Pancreas (tissue), 10 donors: ENCODE measurements at regions not wholly inside any gene's neighbourhood (a gene's known extent, or its start where the extent isn't known, plus 50 kb on each side); places are given as distances from the start of the nearest gene placed in this dataset.
"Not testable (repeated sequence)": the region's sequence is repeated elsewhere in the genome, so short reads cannot be mapped to it uniquely, and the experiment has no call there.

Experiments
- ATAC-seq, 4 donors: fragments of 200-7000 bp; cut with Tn5 transposase; one replicate each; pipeline versions ENCODE4 v1.8.0 to v1.9.1; 2020; ENCODE audit warnings: mild to moderate bottlenecking in 4 of 4, moderate library complexity in 4 of 4
- DNase-seq, 6 donors: peaks; one replicate each; pipeline ENCODE4 v3.0.0-alpha.2; 2020
- FAIRE-seq: peaks from 2 replicates; lab custom pipeline; 2012; peaks lifted over from hg19 to GRCh38; lab: Jason Lieb, UNC
- H3K27ac ChIP-seq, 4 donors: fragments of 200-600 bp; sonication (generic); 1 replicate in 3 of 4; 2 replicates in 1 of 4; pipeline versions ENCODE4 v1.5.0 to v1.8.0; 2020
- H3K27me3 ChIP-seq, 4 donors: fragments of 200-600 bp; one replicate each; pipeline ENCODE4 v1.8.0; 2021
- H3K36me3 ChIP-seq, 3 donors: fragments of 200-600 bp; sonication (generic) in 1 of 3; one replicate each; pipeline versions ENCODE4 v1.5.0 to v1.8.0; 2020 to 2021
- H3K4me1 ChIP-seq, 3 donors: fragments of 200-600 bp; one replicate each; pipeline ENCODE4 v1.8.0; 2021
- H3K4me3 ChIP-seq, 4 donors: fragments of 200-600 bp; sonication (generic) in 2 of 4; one replicate each; pipeline versions ENCODE4 v1.5.0 to v1.8.0; 2020 to 2021
- H3K9me3 ChIP-seq, 4 donors: fragments of 200-600 bp; one replicate each; pipeline ENCODE4 v1.8.0; 2021
- WGBS, 2 donors: extraction: QIAGEN DNeasy Blood & Tissue Kit; methylation state at CpG; one replicate each; pipeline ENCODE4 v1.1.7; 2013; 5-methylcytosine and 5-hydroxymethylcytosine counted together
- intact Hi-C, 3 donors: fragments of 100-400 bp; cut with DNase I; formaldehyde crosslinking; loops; one replicate each; pipeline versions ENCODE4 v1.11.1 to v1.14.2; 2022
- TF ChIP-seq, protein P1 (sequence below), 4 donors: fragments of 200-600 bp; sonication (generic) in 3 of 4; IDR thresholded peaks; one replicate each; pipeline versions ENCODE4 v1.5.0 to v1.8.0; 2021; ENCODE audit warnings: antibody characterized with exemption in 4 of 4
- donor health status: healthy with polysubstance abuse.
- donor health status: DM: no; HTN: no; CAD: no; lungs with moderate emphysema.
- donor health status: DM: no; HTN: no; CAD: no.
- donor health status: control.
- donor health status: control.
- donor health status: Bipolar disorder and iron deficiency.
- donor health status: DM: yes; HTN: yes; CAD: no.
- donor health status: DM: no; HTN: no; CAD: no.
- donor health status: DM: no; HTN: no; CAD: no.
- donor health status: DM: yes; HTN: yes; CAD: no.

DNA sequence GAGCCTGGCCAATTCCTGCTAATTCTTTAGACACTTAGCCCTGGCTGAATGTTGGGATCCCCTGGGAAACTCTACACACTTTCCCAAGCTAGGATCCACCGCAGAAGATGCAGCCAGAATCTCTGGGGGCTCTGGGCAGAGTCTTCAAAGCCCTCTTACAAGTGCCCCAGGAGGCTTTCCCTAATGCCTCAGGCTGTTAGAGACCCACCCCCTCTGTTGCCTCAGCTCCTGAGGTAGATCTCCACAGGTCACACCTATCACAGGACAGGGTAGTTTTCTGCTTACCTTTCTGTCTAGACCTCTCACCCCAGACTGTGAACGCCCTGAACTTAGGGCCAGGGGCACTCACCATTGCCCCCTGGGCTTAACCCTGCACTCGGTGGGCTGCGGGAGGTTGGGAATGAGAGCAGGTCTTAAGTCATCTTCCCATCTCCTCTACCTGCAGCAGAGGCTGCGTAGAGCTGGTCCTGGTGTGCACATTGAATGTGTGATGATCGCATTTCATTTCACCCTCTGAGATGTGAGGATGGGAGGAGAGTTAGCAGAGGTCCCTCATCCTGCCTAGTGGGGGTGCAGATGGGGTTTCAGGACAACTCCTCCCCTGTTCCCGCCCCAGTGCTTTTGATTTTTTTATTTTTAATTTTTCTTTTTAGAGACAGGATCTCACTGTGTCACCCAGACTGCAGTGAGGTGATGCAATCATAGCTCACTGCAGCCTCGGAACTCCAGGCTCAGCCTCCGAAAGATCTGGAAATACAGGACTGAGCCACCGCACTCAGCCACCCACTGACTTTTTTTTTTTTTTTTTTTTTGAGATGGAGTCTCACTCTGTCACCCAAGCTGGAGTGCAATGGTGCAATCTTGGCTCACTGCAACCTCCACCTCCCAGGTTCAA lies 89.0 kb upstream of the LHX1 start:
- FAIRE-seq, result no peak
- no peak for DNase-seq
- no peak for ATAC-seq
- H3K4me1 ChIP-seq, result no peaks in the 10 kb centered on the region
- no peaks in the 10 kb centered on the region for H3K9me3 ChIP-seq
- H3K4me3 ChIP-seq, result no peak overlapping the region
- H3K27ac ChIP-seq, result no peak overlapping the region
- intact Hi-C loops, result no loop called here
- TF ChIP-seq, protein P1, sequence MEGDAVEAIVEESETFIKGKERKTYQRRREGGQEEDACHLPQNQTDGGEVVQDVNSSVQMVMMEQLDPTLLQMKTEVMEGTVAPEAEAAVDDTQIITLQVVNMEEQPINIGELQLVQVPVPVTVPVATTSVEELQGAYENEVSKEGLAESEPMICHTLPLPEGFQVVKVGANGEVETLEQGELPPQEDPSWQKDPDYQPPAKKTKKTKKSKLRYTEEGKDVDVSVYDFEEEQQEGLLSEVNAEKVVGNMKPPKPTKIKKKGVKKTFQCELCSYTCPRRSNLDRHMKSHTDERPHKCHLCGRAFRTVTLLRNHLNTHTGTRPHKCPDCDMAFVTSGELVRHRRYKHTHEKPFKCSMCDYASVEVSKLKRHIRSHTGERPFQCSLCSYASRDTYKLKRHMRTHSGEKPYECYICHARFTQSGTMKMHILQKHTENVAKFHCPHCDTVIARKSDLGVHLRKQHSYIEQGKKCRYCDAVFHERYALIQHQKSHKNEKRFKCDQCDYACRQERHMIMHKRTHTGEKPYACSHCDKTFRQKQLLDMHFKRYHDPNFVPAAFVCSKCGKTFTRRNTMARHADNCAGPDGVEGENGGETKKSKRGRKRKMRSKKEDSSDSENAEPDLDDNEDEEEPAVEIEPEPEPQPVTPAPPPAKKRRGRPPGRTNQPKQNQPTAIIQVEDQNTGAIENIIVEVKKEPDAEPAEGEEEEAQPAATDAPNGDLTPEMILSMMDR (IDR thresholded peaks at IDR 0.05), result no peak
- no peaks in the 10 kb centered on the region for H3K36me3 ChIP-seq
- H3K27me3 ChIP-seq, result no peaks in the 10 kb centered on the region
- WGBS, 2 donors, result 59 to 63% methylated on average over 10 of the region's 10 CpGs

DNA sequence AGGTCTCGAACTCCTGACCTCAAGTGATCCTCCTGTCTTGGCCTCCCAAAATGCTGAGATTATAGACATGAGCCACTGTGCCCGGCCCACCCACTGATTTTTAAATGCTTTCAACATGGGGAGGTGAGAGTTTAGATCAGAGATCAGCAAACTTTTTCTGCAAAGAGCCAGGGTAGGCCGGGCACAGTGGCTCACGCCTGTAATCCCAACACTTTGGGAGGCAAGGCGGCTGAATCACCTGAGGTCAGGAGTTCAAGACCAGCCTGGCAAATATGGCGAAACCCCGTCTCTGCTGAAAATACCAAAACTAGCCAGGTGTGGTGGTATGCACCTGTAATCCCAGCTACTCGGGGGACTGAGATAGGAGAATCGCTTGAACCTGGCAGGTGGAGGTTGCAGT lies 88.3 kb upstream of the LHX1 start:
- 84 to 87% methylated on average over 9 of the region's 9 CpGs for WGBS, 2 donors

DNA sequence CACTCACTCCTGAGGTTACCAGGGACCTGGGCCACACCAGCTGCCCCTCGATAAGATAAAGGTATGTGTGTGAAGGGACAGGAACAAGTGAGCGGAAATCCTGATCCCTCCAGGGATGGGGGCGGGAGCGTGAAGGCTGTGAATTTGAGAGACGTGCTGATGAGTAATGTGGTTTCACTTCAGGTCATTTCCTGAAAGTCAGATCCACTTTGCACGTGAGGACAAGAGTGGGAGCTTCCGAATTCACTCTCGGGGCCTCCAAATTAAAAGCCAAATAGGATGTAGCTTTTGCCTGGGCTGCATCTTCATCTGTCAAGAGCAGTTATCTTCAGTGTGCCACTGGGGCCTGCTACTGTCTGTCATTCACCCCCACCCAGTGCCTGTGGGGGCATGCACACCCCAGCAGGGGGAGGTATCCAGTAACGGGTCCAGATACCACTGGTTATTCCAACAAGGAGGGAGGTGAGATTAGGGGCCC lies 87.4 kb upstream of the LHX1 start:
- DNase-seq (no peak), FAIRE-seq (no peak), ATAC-seq (no peak)
- Histone ChIP-seq H3K9me3 (no peaks in the 10 kb centered on the region), H3K4me1 (no peaks in the 10 kb centered on the region), H3K27me3 (no peaks in the 10 kb centered on the region), H3K27ac (no peak overlapping the region), H3K36me3 (no peaks in the 10 kb centered on the region), H3K4me3 (no peak overlapping the region)
- WGBS, 2 donors, result 60 to 63% methylated on average over 9 of the region's 9 CpGs
- TF ChIP-seq, protein P1 (IDR thresholded peaks at IDR 0.05), result no peak
- intact Hi-C loops, result no loop called here

More for the DNA sequence above, 88.3 kb upstream of the LHX1 start:
- H3K27me3 ChIP-seq, ATAC-seq, H3K27ac ChIP-seq, DNase-seq, H3K9me3 ChIP-seq, H3K4me3 ChIP-seq, FAIRE-seq, H3K4me1 ChIP-seq, H3K36me3 ChIP-seq, intact Hi-C loops: not testable (repeated sequence)

DNA sequence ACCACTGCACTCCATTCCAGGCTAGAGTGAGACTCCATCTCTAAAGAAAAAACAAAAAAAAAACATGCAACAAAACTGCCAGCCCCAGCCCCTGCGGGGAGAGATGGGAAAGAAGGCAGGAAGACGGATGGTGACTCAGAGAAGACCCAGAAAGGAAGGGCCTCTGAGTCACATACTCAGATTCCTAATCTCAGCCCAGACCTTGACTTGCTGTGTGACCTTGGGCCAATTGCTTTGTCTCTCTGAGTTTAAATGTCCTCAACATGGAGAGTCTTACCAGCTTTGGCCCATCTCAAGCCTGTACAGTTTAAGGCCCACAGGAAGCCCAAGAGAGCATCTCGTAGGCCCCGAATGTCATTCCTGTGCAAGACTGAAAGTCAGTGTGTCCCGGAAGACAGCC lies 86.5 kb upstream of the LHX1 start:
- Histone ChIP-seq H3K4me1 (no peaks in the 10 kb centered on the region), H3K9me3 (no peaks in the 10 kb centered on the region), H3K27ac (no peak overlapping the region), H3K4me3 (no peak overlapping the region), H3K36me3 (no peaks in the 10 kb centered on the region), H3K27me3 (no peaks in the 10 kb centered on the region)
- intact Hi-C loops, result no loop called here
- 78 to 86% methylated on average over 5 of the region's 5 CpGs for WGBS, 2 donors
- DNase-seq (no peak), FAIRE-seq (no peak), ATAC-seq (no peak)
- TF ChIP-seq, protein P1 (IDR thresholded peaks at IDR 0.05), result no peak

DNA sequence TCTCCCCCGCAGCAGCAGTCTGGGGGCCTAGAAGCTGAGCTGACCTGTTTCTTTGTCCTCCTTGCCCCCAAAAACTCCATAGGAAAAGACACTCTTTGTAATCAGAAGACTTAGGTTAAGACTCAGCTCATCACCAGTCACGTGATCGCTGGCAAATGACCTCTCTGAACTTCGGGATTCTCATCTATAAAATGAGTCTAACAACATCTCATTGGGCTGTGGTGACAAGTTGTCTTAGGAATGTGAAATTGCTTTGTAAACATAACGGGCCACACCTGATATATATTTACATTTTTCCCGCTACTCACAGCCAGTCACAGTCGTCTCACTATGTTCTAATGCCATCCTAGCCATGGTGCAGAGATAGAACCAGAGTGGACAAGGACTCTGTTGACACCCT lies 86.0 kb upstream of the LHX1 start:
- ATAC-seq, result no peak
- intact Hi-C loops, result no loop called here
- TF ChIP-seq, protein P1 (IDR thresholded peaks at IDR 0.05), result no peak

DNA sequence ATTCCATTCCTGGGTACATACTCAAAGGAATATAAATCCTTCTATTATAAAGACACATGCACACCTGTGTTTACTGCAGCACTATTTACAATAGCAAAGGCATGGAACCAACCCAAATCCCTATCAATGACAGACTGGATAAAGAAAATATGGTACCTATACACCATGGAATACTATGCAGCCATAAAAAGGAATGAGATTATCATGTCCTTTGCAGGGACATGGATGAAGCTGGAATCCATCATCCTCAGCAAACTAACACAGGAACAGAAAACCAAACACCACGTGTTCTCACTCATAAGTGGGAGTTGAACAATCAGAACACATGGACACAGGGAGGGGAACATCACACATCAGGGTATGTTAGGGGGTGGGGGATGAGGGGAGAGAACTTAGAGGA lies 84.8 kb upstream of the LHX1 start:
- not testable (repeated sequence) for H3K27me3 ChIP-seq

More for the DNA sequence above, 86.0 kb upstream of the LHX1 start:
- Histone ChIP-seq H3K27ac (no peak overlapping the region), H3K4me3 (no peak overlapping the region), H3K4me1 (no peaks in the 10 kb centered on the region), H3K36me3 (no peaks in the 10 kb centered on the region), H3K9me3 (no peaks in the 10 kb centered on the region), H3K27me3 (no peaks in the 10 kb centered on the region)
- FAIRE-seq (no peak), DNase-seq (no peak)
- WGBS, 2 donors, result 36 to 45% methylated on average over 7 of the region's 7 CpGs

More for the DNA sequence above, 84.8 kb upstream of the LHX1 start:
- intact Hi-C loops, H3K36me3 ChIP-seq, H3K27ac ChIP-seq, ATAC-seq, H3K9me3 ChIP-seq, H3K4me1 ChIP-seq, FAIRE-seq, DNase-seq, H3K4me3 ChIP-seq: not testable (repeated sequence)
- 59 to 62% methylated on average over 1 of the region's 1 CpG for WGBS, 2 donors
